ENCODE measurements at regions not wholly inside any gene's neighbourhood (a gene's known extent, or its start where the extent isn't known, plus 50 kb on each side); places are given as distances from the start of the nearest gene placed in this dataset.

- DNase-seq (ENCODE audit: low spot score): no peak
These were observed 113.9 kb downstream of the THNSL2 start for GRCh38 chr2:88283886-88284592.

DNA sequence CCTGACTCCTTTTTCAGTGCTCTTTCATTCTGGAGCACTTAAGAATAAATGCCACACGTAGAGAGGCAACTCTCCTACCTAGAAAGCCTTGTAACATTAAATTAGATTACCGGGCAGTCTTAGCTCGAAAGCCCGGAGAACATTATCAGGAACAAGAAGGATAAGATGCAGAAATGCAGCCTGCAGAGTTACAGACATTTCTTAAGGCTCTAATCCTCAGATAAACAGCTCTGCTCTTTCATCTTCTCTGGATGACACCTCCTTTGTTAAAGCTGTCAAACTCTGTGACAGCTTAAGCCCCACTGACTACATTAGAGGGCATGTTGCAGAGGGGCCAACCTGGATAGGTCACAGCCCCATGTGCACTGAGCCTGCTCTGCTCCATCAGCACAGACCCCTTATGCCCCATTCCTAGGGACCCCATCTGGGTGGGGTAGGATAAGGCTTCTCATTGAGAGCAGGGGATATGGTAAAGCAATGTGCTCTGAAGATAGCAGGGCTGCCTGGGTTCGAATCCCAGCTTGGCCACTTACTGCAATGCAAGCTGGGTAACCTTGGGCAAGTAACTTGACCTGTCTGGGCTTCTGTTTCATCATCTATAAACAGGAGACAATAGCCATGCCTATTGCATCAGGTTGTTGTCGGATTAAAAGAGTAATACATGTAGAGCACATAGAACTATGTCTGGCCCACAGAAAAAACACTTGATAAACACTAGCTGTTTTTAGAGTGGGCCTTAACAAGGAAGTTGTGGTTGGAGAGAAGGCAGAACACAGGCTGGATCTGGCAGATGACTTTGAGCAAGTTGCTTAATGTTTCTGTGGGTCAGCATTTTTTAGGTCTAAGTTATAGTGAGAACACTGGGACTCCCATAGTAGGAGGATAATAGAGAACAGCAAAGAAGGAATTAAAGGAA lies 111.4 kb downstream of the THNSL2 start:
- peak; percentile 57 for DNase-seq (ENCODE audit: low spot score)

- DNase-seq (ENCODE audit: low spot score): no peak
These were observed 99.7 kb downstream of the THNSL2 start for GRCh38 chr2:88269836-88270235.

GRCh38 chr2:88265352-88266303 lies 95.5 kb downstream of the THNSL2 start:
- no peak for DNase-seq (ENCODE audit: low spot score)

- DNase-seq (ENCODE audit: low spot score): no peak
These were observed 93.7 kb downstream of the THNSL2 start for GRCh38 chr2:88263861-88264260.

GRCh38 chr2:88261725-88262124 lies 91.6 kb downstream of the THNSL2 start:
- DNase-seq (ENCODE audit: low spot score): no peak

- DNase-seq (ENCODE audit: low spot score): no peak
These were observed 88.1 kb downstream of the THNSL2 start for GRCh38 chr2:88258208-88258607.

- DNase-seq (ENCODE audit: low spot score): no peak
These were observed 84.4 kb downstream of the THNSL2 start for GRCh38 chr2:88254437-88255091.

- DNase-seq (ENCODE audit: low spot score): no peak
These were observed 83.9 kb downstream of the THNSL2 start for GRCh38 chr2:88253997-88254396.

DNA sequence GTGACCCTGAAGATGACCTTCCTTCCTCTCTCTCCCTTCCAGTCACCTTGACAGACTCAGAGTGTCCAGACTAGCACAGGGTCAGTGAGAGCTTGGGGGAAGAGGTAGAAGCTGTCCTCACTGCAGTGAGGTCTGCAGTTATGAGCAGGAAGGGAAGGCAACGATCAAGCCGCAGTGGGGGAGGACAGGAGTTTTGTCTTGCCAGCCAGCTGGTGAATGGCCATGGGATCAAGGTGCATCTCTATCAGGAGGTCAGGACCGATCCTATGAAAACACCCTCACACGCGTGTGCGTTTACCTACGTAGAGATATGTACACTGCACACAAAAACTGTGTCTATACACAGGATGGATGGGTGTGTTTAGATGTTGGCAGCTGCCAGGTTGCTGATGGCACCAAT lies 83.2 kb downstream of the THNSL2 start:
- DNase-seq (ENCODE audit: low spot score): no peak

DNA sequence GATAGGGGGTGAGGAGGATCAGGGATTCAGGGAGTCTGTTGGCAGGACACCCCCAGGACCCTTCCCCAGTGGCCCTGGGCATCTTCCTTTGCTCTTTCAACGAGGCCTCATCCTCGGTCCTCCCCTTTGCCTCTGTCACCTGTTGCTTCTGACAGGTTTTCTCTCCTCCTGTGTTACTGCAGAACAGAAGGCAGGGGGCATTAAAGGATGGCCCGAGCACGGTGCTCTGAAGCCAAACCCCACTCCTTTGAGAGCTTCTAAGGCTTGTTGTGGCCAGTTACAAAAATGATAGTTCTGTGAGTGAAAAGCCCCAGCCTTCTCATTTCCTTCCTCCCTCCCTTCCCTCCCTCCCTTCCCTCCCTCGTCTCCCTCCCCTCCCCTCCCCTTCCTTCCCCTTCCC lies 82.5 kb downstream of the THNSL2 start:
- no peak for DNase-seq (ENCODE audit: low spot score)

DNA sequence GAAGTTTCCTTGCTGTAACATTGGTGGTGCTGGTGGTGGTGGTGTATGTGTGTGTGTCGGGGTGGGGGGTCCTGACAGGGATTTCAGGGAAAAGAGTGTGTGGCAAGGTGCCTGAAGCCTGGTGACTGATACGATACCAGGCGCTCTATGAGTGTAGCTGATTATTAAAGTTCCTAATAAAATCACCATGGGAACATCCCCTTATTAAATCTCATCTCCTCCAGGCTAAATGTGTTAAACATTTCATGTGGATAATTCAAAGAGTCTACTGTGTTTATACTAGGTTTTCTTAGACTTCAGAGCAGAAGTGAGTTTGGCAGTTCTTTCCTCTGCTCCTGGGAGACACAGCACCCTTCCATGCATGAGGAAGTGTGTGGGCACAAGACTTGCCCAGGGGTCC lies 82.0 kb downstream of the THNSL2 start:
- no peak for DNase-seq (ENCODE audit: low spot score)

- no peak for DNase-seq (ENCODE audit: low spot score)
These were observed 80.3 kb downstream of the THNSL2 start for GRCh38 chr2:88250404-88250803.

- no peak for DNase-seq (ENCODE audit: low spot score)
These were observed 78.2 kb downstream of the THNSL2 start for GRCh38 chr2:88248280-88248828.

DNA sequence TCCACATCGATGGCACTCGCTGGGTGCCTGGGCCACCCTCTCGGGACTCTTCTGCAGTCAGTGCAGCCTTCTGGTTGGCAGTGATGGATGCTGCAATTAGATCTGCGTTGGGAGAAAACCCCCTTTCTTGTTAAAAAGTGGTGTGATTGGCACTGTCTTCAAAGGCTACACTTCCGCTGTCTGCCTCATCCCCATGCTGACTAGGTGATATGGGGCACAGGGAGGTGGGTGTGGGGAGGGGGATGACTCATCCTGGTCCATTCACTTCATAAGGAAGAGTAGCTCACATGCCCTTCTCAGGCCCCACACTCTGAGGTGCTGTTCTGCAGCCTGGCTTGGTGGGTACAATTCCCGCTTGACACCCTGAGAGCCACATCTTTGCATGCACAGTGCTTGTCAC lies 77.4 kb downstream of the THNSL2 start:
- no peak for DNase-seq (ENCODE audit: low spot score)

GRCh38 chr2:88245109-88245508 lies 75.0 kb downstream of the THNSL2 start:
- no peak for DNase-seq (ENCODE audit: low spot score)

- DNase-seq (ENCODE audit: low spot score): no peak
These were observed 69.6 kb downstream of the THNSL2 start for GRCh38 chr2:88239781-88240180.

- no peak for DNase-seq (ENCODE audit: low spot score)
These were observed 66.5 kb downstream of the THNSL2 start for GRCh38 chr2:88236666-88237065.
